Spleen (tissue), 11 donors: ENCODE measurements at regions not wholly inside any gene's neighbourhood (a gene's known extent, or its start where the extent isn't known, plus 50 kb on each side); places are given as distances from the start of the nearest gene placed in this dataset.

Source experiments
- DNase-seq: peaks from one replicate; pipeline ENCODE4 v3.0.0-alpha.2; 2020
- H3K27ac ChIP-seq, 8 donors: fragments of 200-600 bp; sonication (generic) in 7 of 8; 1 replicate in 4 of 8; 2 replicates in 4 of 8; pipeline versions ENCODE4 v1.5.0 to v1.8.0; 2016 to 2021; ENCODE audit warnings: inconsistent platforms in 4 of 8, mild to moderate bottlenecking in 4 of 8, moderate library complexity in 1 of 8
- H3K27me3 ChIP-seq, 7 donors: fragments of 200-600 bp; sonication (generic) in 6 of 7; replicated peaks in 1 of 7; 1 replicate in 4 of 7; 2 replicates in 3 of 7; pipeline versions ENCODE4 v1.5.0 to v1.8.0; 2016 to 2021; ENCODE audit warnings: inconsistent platforms in 3 of 7, mild to moderate bottlenecking in 1 of 7
- H3K36me3 ChIP-seq, 6 donors: fragments of 200-600 bp; sonication (generic) in 5 of 6; 1 replicate in 4 of 6; 2 replicates in 2 of 6; pipeline versions ENCODE4 v1.5.0 to v1.8.0; 2016 to 2021; ENCODE audit warnings: inconsistent platforms in 2 of 6
- H3K4me1 ChIP-seq, 6 donors: fragments of 200-600 bp; sonication (generic) in 5 of 6; 1 replicate in 3 of 6; 2 replicates in 3 of 6; pipeline versions ENCODE4 v1.5.0 to v1.8.0; 2016 to 2021; ENCODE audit warnings: inconsistent platforms in 3 of 6
- H3K4me3 ChIP-seq, 8 donors: fragments of 200-600 bp; sonication (generic) in 7 of 8; 1 replicate in 4 of 8; 2 replicates in 4 of 8; pipeline versions ENCODE4 v1.5.0 to v1.8.0; 2016 to 2021; ENCODE audit warnings: inconsistent platforms in 4 of 8, mild to moderate bottlenecking in 4 of 8, moderate library complexity in 2 of 8
- H3K9me3 ChIP-seq, 8 donors: fragments of 200-600 bp; sonication (generic) in 7 of 8; 1 replicate in 4 of 8; 2 replicates in 4 of 8; pipeline versions ENCODE4 v1.5.0 to v1.8.0; 2016 to 2021; ENCODE audit warnings: inconsistent platforms in 4 of 8
- POLR2A ChIP-seq, 3 donors: fragments of 450-650 bp; IDR thresholded peaks; one replicate each; pipeline ENCODE4 v1.5.1; 2017; ENCODE audit warnings: antibody characterized with exemption in 3 of 3, mild to moderate bottlenecking in 1 of 3
- POLR2AphosphoS5 ChIP-seq, 3 donors: sonication (generic); formaldehyde crosslinking; IDR thresholded peaks; one replicate each; pipeline ENCODE4 v1.5.1; 2017; ENCODE audit warnings: antibody characterized with exemption in 3 of 3
- WGBS, 5 donors: extraction: QIAGEN DNeasy Blood & Tissue Kit in 3 of 5; methylation state at CpG; one replicate each; pipeline versions ENCODE4 v1.1.5 to v1.1.7; 2013 to 2018; 5-methylcytosine and 5-hydroxymethylcytosine counted together
- intact Hi-C: fragments of 100-400 bp; cut with DNase I; formaldehyde crosslinking; loops from one replicate; pipeline ENCODE4 v1.15.0; 2023; ENCODE audit warnings: low total_unique reads
- TF ChIP-seq, protein P1 (sequence below), 11 experiments: fragments of 200-600 bp in 7 of 11; fragments of 450-650 bp in 4 of 11; sonication (generic) in 4 of 11; IDR thresholded peaks in 8 of 11; conservative IDR thresholded peaks in 3 of 11; 1 replicate in 7 of 11; 2 replicates in 4 of 11; pipeline versions ENCODE4 v1.4.0 to v1.8.0; 2016 to 2021; ENCODE audit warnings: antibody characterized with exemption in 11 of 11, inconsistent platforms in 4 of 11, mild to moderate bottlenecking in 1 of 11
- donor health status: healthy with polysubstance abuse.
- donor health status: DM: no; HTN: no; CAD: no; lungs with moderate emphysema.
- donor health status: DM: no; HTN: no; CAD: no.
- donor health status: Bipolar disorder and iron deficiency.
- donor health status: healthy.
- donor health status: DM: no; HTN: no; CAD: no.
- donor health status: DM: yes; HTN: yes; CAD: no.

DNA sequence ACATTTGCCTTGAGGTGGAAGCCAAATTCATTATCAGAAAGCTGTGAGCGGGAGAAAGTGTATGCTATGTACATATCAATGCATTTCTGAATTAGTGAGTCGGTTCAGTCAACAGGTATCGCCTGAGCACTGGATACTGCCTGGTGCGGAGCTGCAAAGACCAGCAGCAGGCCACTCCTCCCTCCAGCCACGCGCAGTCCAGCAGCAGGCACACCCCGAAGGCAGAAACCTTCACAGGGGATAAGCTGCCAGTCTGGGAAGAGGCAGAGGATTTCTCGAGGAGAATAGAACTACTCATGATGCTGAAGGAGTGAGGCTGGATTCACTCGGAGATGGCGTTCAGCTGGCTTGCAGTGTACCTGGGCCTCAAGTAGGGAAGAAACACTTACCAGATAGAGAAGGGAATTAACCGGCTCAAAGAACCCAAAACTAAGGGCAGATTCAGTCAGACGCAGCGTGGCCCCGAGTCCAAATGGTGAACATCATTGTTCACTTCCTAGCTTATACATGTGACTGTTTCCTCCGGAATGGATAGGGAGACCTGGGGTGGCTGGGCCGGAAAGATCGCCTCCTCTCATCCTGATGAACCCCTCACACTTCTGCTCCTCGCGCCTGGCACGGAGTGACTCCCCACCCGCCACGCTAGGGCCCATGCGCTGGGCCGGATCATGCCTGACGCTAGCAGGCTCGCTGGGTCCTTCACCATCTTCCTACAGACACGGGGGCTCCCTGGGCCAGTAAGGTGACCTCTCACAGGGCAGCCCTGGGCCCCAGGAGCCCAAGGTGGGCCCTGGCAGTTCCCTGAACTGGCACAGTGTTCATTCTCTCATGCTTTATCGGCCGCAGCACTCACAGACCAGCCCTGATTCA lies 78.1 kb upstream of the SPATA31C2 start:
- Histone ChIP-seq H3K4me3 (no peak overlapping the region), H3K9me3 (peaks cover 0 to 17% (median 7%) of the 10 kb centered on the region in 8 donors), H3K36me3 (no peaks in the 10 kb centered on the region), H3K27ac (no peak overlapping the region), H3K4me1 (no peaks in the 10 kb centered on the region), H3K27me3 (peaks cover 0 to 10% (median 0%) of the 10 kb centered on the region in 7 donors)
- no peak for DNase-seq
- 81 to 95% (median 91%) methylated on average over 29 of the region's 29 CpGs for WGBS, 5 donors
- TF ChIP-seq POLR2AphosphoS5 (IDR thresholded peaks at IDR 0.05) (no peak), POLR2A (IDR thresholded peaks at IDR 0.05) (no peak)
- TF ChIP-seq, protein P1, sequence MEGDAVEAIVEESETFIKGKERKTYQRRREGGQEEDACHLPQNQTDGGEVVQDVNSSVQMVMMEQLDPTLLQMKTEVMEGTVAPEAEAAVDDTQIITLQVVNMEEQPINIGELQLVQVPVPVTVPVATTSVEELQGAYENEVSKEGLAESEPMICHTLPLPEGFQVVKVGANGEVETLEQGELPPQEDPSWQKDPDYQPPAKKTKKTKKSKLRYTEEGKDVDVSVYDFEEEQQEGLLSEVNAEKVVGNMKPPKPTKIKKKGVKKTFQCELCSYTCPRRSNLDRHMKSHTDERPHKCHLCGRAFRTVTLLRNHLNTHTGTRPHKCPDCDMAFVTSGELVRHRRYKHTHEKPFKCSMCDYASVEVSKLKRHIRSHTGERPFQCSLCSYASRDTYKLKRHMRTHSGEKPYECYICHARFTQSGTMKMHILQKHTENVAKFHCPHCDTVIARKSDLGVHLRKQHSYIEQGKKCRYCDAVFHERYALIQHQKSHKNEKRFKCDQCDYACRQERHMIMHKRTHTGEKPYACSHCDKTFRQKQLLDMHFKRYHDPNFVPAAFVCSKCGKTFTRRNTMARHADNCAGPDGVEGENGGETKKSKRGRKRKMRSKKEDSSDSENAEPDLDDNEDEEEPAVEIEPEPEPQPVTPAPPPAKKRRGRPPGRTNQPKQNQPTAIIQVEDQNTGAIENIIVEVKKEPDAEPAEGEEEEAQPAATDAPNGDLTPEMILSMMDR (IDR thresholded peaks at IDR 0.05 in 8 of 11, conservative IDR thresholded peaks at IDR 0.05 in 3 of 11), result no peak
- intact Hi-C loops, result no loop called here

DNA sequence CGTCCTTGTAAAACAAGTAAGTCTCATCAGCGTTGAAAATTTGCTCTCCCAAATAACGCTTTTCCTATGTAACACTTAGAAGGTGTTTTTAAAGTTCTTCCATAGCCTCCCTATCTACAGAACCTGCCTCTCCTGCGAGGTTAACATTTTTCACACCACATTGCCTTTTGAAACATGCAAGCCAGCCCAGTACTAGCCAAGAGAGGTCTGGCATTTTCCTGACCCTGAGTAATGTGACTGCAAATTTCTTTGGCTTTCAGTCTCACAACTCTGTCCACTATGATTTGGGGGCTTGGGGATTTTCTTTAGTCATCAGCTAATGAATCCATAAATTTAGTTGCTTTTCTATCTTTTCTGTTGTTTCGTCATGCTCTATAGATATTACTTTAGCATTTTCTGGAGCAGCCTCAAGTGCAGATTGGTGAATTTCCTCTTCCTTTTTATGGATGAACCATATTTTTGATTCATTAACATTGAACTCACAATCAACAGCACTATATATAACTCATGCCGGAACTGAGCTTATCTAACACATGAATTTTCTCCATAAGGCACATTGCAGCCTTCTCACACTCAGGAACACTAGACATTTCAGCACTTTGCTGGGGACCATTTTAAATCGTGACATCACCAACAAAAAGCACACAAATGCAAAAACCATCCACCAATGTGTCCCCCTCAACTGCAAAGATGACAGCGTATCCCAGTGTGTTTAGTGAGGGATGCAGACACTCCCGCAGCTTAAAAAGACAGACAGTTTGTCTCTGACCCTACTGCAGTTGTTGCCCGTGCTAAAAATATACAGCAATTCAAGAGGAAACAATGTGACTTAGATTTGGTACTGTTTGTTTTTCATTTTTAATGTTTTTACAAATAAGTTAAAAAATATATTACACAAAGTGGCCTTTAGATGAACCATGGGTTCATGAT lies 77.2 kb upstream of the SPATA31C2 start:
- DNase-seq, result no peak
- Histone ChIP-seq H3K4me1 (no peaks in the 10 kb centered on the region), H3K9me3 (peaks cover 0 to 17% (median 7%) of the 10 kb centered on the region in 8 donors), H3K27me3 (peaks cover 0 to under 1% (median 0%) of the 10 kb centered on the region in 7 donors), H3K36me3 (no peaks in the 10 kb centered on the region), H3K27ac (no peak overlapping the region), H3K4me3 (no peak overlapping the region)
- TF ChIP-seq POLR2AphosphoS5 (IDR thresholded peaks at IDR 0.05) (no peak), POLR2A (IDR thresholded peaks at IDR 0.05) (no peak)
- TF ChIP-seq, protein P1 (IDR thresholded peaks at IDR 0.05 in 8 of 11, conservative IDR thresholded peaks at IDR 0.05 in 3 of 11), result no peak
- 65 to 74% (median 70%) methylated on average over 10 of the region's 10 CpGs for WGBS, 5 donors
- intact Hi-C loops, result no loop called here

DNA sequence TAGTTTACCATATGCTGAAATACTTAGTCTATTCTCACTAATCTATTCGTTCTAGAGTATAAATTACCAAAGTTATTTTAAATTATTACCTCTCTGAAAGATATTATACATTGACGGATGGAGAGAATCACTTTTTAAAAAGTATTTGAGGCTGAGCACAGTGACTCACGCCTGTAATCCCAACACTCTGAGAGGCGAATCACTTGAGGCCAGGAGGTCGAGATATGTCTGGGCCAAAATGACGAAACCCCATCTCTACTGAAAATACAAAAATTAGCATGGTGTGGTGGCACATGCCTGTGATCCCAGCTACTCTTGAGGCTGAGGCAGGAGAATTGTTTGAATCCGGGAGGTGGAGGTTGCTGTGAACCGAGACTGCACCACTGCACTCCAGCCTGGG lies 64.0 kb upstream of the SPATA31C2 start:
- H3K4me1 ChIP-seq, result peaks cover 0 to 4% (median 0%) of the 10 kb centered on the region in 6 donors
- WGBS, 5 donors, result 81 to 85% (median 84%) methylated on average over 8 of the region's 8 CpGs
- no peak overlapping the region for H3K27ac ChIP-seq
- no peak overlapping the region for H3K4me3 ChIP-seq
- TF ChIP-seq POLR2AphosphoS5 (IDR thresholded peaks at IDR 0.05) (no peak), POLR2A (IDR thresholded peaks at IDR 0.05) (no peak)
- TF ChIP-seq, protein P1 (IDR thresholded peaks at IDR 0.05 in 8 of 11, conservative IDR thresholded peaks at IDR 0.05 in 3 of 11), result no peak
- intact Hi-C loops, result no loop called here
- H3K27me3 ChIP-seq, result no peaks in the 10 kb centered on the region
- no peak for DNase-seq
- no peaks in the 10 kb centered on the region for H3K36me3 ChIP-seq
- H3K9me3 ChIP-seq, result no peaks in the 10 kb centered on the region
